ENCODE measurements at regions not wholly inside any gene's neighbourhood (a gene's known extent, or its start where the extent isn't known, plus 50 kb on each side); places are given as distances from the start of the nearest gene placed in this dataset.

DNA sequence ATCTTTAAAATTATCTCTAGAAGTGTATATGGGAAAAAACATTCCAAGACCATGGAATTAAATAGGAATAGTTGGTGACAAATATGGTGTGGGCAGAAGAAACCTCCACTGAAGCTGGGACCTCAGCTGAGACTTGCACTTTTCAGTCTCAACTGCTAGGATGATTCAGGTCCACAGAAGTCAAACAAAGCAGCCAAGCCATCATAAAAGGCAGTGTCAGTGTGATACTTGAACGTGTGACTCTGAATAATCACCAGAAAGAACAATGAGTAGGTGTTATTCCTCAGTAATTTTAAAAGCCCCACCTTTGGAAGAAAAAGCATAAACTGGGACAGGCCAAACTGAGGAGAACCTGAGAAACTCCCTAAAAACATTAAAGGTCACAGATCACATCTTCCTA lies 90.7 kb downstream of the ZNF281 start:
- DNase-seq (ENCODE audit: low read depth in 2 of 2, low spot score in 1 of 2), result no peak

DNA sequence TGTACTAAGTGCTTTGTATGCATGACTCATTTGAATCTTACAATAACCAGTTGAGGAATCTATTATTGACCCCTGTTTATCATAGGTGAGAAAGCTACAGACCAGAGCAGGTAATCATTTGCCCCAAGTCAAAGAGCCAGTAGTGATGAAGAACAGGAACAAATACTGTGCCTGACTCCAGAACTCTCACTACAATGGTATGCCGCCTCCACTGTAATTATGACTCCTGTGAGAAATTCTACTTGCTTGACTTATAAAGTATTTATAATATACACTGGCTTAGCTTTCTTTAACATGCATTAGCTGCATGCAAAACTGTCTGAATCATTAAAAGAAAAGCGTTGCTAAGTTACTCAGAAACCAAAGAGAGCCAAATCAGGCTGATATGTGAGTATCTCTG lies 92.6 kb downstream of the ZNF281 start:
- no peak for DNase-seq (ENCODE audit: low read depth in 2 of 2, low spot score in 1 of 2)

DNA sequence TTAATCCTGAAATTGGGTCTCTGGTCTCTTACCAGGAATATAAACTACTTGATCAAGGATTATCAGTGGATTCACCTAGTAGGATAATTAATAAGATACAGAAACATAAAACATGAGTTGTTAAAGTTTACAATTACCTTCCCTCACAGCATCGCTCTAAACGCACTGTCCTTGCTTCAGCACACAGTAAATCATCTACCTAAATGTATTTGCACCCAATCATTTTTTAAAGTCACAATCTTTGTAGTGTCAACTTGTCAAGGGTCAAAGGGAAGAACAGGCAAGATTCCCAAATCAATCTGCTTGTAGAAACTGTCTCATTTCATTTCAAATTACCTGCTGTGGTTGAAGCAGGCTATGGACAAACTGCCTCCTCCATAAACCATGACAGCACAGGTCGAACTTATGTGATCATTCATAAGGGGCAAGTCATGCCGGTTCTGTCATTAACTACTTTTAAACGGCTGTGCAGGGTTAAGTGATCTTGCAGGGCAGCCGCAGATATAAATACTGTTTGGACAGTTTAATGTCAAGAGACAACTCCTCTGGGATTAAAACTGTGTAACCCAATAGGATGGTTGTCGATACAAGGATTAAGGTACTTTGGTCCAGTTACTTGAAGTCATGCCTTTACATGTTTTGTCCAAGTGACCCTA lies 93.6 kb downstream of the ZNF281 start:
- DNase-seq (ENCODE audit: low read depth in 2 of 2, low spot score in 1 of 2), result no peak

DNA sequence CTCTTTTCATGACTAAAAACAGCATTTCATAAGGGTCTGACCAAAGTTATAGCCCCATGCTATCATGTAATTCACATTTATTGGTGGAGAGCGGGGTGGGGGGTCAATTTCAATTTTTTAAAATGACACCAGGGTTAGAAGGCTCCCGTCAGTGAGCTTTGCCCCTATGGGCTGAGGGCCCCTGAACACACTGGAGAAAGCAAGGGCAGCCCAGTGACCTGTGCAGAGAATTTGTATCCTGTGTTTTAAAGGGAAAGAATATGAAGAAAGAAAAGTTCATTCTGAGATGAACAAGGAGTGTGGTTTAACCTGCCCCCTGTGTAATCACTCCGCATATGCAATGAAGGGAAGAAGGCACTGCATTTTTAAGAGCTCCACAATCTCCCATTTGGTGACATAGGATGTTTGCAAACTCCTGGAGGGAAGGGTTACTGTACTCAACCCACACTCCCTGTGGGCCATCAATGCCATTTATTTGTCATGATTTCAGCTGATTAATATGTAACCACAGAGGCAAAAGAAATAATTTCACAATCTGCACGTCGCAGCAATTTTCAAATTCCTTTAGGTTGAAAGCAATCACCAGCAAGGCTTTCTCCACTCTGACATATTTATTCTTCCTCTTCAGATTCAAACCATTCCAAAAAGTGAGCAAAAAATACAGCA lies 95.6 kb downstream of the ZNF281 start:
- DNase-seq (ENCODE audit: low read depth in 2 of 2, low spot score in 1 of 2), result no peak

DNA sequence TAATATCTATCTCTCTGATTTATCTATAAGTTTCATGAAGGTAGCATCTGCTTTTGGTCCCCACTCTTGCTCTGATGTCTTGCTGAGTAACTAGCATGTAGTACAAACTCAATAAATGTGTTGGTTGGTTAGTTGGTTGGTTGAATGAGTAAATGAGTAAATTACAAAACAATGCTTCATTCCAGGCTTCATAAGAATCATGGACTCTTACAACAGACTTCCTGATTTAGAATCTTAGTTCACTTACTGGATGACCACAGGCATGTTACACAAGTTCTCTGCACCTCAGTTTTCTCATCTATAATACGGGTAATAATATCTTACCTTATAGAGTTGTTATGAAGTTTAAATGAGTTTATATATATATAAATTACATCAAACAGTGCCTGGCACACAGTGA lies 98.6 kb downstream of the ZNF281 start:
- no peak for DNase-seq (ENCODE audit: low read depth in 2 of 2, low spot score in 1 of 2)

DNA sequence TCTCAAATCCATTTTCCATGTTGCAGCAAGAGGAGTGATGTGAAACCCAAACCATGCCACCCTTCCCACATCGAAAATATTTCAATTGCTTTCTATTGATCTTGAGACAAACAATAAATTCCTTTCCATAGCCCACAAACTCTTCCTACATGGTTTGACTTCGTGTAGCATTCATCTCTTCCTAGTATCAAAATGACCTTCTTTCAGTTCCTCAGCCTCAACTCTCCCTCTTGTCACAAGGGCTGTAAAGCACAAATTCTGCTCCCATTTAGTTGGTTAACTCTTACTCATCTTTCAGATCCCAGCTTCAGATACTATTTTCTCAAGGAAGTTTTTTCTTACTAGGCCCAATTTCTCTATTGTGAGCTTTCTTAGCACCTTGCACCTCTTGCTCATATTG lies 99.0 kb downstream of the ZNF281 start:
- DNase-seq (ENCODE audit: low read depth in 2 of 2, low spot score in 1 of 2), result no peak

DNA sequence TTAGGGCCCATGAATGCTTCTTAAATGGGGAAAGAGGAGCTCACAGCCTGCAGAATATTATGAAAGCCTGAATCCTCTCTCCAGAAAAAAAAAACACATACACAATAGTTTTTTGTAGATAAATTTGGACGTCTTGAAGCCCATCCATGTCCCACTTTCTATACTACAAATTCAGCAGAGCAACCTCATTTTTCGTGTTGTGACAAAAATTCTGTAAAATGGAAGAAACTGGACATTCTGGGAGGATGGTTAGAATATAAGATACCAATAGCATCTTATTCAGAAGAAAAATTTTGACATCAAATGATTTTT lies 102.1 kb downstream of the ZNF281 start:
- no peak for DNase-seq (ENCODE audit: low read depth in 2 of 2, low spot score in 1 of 2)

DNA sequence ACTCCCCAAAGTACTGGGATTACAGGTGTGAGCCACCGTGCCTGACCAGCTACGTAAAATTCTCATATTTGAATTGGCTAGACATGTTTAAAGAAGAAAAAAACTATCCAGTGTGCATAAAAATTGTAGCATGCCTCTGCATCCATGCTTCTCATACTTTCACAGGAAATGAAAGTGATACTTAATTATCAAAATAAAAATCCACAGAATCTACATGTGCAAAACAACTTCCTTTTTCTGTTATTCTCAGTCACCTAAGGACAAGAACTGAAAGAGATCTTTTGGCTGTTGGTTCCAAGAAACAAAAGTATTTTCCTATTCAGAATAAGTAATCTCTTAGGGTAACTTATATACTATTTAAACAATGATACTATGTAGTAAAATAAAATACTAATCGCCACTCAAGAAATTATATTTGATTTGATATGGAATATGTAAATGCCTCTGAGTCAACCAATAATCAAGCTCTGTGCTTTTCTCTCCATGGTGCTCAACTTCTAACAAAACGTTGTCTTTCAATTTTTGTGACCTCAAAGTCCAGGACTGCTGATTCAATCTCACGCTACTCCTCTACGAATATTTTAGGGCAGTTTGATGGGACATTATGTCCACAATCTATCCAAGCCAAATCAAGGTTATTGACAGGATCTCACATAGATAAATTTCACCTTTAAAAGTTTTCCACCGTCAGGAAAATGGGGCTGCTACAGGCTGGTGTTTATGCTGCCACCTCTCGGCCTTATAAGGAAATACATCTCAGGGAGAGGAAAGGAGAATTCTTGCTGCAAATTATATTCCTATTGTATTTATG lies 102.7 kb downstream of the ZNF281 start:
- no peak for DNase-seq (ENCODE audit: low read depth in 2 of 2, low spot score in 1 of 2)

DNA sequence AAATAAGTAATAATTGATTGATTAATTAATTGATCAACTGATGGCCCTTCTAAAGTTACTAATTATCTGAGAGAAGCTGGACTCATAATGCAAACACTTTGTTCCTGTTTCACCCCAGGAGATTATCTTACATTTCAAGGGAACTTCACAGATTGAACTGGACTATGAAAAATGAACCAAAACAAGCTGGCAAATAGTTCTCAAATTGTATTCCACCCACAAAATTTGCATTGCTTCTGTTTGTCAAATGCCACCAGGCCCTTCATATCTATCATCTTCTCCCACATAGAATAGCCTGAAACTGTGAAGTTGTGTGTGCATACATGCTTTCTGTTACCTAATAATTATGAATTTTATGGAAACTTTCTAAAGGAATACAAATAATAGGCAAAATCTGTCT lies 104.0 kb downstream of the ZNF281 start:
- DNase-seq (ENCODE audit: low read depth in 2 of 2, low spot score in 1 of 2), result no peak

DNA sequence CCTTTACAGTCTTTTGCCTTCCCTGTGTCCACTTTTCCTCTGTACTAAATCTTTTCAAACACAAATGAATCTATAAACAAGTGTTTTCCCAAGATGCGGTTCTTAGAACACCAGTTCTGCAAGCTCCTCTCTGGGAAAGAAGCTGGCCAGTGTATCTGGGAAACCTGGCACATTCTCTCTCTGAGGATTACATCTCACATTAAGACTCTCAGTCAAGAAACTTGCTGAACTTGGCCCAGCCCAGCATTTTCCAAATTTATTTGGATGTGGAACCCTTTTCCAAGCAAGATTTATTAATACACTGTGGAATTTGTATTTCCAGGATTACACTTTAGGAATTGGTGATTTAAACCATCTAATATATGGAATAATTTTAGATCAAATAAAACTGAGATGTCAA lies 105.7 kb downstream of the ZNF281 start:
- DNase-seq (ENCODE audit: low read depth in 2 of 2, low spot score in 1 of 2), result no peak

DNA sequence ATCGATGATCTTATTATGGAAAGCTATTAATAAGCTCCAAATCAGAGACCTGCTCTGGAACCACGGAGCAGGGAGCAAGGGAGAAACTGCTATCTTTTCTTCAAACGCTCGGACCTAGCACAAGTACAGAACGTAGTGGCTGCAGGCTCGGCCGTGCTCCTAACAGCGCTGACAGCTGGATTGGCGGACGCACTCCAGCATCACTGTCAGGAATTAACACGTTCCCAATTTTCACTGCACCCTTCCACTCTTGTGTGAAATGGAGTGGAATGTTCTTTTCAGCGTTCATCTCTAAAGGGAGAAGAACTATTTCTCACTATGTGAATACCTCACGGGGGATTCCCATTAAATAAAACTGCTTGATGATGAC lies 106.9 kb downstream of the ZNF281 start:
- no peak for DNase-seq (ENCODE audit: low read depth in 2 of 2, low spot score in 1 of 2)

DNA sequence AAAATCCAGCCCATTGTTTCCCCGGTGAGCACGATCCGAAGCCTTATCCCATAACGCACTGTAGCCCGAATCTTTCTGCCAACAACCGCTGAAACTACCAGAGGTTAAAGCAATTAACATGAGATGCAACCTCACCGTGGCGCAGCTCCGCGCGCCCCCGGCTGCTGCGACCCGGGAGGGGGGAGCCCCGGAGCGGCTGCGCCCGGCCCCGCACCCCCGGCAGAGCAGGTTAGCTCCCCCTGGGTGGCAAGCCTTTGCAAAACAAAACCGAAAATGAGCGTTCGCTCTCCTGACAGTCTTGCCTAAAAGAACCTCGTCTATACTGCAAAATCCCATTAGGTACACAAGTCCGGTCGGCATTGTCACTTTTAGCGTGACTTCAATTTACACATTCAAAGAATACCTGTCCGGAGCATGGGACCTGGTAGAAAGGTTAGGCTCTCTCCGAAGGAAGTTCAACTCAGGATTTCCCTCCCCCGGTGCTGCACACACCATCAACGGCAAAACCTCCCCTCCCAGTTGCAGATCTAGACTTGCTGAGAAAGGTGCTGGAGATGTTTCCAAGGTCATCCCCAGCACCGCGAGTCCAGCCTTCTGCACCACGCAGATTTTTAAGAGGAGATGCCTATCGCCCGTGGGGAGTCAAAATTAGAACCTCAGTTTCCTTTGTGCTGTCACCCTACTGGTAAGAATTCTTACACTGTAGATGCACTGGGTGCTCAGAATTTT lies 107.5 kb downstream of the ZNF281 start:
- peak; percentile 24 to 29 for DNase-seq (ENCODE audit: low read depth in 2 of 2, low spot score in 1 of 2)

DNA sequence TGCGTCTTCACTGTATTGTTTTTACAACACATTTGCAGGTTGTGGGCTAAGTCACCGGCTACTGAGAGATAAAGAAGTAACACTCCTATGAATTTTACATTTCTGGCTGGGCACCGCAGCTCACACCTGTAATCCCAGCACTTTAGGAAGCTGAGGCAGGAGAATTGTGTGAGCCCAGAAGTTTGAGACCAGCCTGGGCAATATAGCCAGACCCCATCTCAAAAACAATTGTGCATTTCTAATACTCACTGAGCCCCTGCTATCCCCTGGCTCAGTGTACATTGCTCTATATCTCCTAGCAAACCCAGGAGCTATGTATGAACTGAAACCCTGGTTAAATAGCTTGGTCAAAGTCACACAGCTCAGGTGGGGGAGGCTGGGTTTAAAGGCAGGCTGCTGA lies 108.7 kb downstream of the ZNF281 start:
- DNase-seq (ENCODE audit: low read depth in 2 of 2, low spot score in 1 of 2), result no peak

DNA sequence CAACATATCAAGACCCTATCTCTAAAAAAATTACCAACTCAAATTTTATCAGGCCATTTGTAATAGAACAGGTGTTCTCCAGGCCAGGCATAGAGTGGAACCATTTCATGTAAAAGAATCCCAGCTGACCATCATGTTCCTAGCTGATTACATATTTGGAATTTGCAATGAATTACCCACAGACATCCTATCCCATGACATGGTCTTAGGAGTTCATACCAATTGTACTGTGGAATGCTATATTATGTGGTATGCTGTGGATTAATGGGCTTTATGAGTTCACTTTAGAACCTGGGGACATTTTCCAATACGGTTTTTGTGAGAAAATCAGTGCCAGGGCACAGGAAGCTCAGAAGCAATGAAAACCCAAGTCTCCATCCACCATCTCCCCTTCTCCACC lies 110.3 kb downstream of the ZNF281 start:
- no peak for DNase-seq (ENCODE audit: low read depth in 2 of 2, low spot score in 1 of 2)

DNA sequence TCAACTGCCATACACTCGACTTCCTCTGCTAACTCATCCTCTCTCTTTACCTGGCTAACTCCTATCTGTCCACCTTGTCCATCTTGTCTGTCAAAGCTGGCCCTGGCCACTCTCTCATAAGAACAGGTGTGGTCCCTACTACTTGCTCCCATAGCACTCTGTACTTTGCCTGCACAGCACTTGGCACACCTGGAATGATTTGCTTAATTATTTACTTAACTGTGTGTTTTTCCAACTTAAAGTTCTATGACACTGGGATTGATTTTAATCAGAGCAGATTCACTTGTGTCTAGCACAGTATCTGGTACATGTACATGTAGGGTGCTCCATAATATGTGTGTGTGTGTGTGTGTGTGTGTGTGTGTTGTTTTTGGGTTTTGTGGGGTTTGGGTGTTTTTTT lies 111.6 kb downstream of the ZNF281 start:
- DNase-seq (ENCODE audit: low read depth in 2 of 2, low spot score in 1 of 2), result no peak

DNA sequence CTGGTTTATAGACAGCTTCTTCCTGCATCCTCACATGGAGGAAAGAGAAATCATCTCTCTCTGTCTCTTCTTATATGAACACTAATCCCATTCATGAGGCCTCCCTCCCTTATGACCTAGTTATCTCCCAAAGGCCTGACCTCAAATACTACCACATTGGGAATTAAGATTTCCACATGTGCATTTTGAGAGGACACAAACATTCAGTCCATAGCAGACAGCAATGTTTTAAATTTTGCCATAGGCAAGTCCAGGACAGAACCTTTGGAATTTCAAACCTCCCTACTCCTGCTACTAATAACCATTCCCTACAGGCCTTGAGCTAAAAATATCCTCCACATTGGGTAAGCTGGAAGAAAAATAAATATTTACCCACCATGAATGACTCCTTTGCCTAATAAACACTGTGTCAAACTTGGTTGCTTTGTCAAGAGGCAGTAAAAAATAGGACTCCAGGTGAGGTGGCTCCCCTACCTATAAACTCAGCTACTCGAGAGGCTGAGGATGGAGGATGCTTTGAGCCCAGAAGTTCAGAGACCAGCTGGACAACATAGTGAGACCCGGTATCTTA lies 113.7 kb downstream of the ZNF281 start:
- no peak for DNase-seq (ENCODE audit: low read depth in 2 of 2, low spot score in 1 of 2)

DNA sequence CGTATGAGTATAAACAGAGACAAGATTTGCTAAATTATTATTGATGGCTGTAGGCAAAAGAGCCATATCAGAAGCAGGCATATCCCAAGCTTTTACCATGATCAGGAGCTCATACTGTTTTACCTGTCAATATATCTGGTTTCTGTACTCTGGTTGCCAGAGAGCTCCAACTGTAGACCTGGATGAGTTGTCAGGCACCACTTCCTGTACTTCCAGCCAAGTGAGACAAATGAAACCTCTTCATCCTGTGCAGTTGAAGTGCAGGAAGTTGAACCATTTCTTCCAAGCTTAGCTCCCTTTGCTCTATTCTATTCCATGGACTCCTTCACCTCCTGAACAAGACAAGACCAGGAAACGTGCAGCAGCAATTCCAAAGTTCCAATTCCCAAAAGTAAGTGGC lies 115.6 kb downstream of the ZNF281 start:
- DNase-seq (ENCODE audit: low read depth in 2 of 2, low spot score in 1 of 2), result no peak

DNA sequence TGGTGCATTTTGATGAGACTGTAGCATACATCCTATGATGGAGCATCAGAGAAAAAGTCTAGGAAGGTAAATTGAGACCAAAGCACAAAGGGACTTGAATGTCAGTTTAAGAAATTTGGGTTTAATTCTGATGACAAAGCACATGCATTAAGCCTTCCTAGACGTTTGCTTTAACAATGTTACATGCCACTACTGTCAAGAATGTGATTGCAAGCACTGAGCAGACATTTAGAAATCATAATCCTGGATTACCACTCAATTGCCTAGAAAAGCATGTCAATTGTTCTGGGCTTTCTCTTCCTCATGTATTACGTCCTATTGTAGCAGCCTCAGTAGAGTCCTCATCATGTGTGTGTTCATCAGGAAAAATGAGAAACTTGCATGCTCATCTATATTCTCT lies 117.1 kb downstream of the ZNF281 start:
- DNase-seq (ENCODE audit: low read depth in 2 of 2, low spot score in 1 of 2), result no peak

DNA sequence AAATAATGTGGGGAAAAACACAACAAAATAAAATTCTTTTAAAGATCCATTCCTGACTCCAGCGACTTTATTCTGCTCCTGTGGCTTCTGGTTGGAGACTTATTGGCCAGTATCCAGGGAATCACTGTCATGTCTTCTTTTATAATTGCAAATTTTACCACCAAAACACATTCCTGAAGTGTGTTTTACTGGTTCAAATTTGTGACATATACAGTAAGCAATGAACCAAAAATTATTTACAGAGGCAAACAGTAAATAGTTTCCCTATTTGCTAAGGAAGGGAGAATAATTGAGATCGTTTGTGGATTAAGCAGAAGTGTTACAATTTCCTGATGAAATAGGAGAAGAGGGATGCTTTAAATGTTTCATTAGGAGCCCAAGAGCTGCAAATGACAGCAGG lies 118.7 kb downstream of the ZNF281 start:
- DNase-seq (ENCODE audit: low read depth in 2 of 2, low spot score in 1 of 2), result no peak

DNA sequence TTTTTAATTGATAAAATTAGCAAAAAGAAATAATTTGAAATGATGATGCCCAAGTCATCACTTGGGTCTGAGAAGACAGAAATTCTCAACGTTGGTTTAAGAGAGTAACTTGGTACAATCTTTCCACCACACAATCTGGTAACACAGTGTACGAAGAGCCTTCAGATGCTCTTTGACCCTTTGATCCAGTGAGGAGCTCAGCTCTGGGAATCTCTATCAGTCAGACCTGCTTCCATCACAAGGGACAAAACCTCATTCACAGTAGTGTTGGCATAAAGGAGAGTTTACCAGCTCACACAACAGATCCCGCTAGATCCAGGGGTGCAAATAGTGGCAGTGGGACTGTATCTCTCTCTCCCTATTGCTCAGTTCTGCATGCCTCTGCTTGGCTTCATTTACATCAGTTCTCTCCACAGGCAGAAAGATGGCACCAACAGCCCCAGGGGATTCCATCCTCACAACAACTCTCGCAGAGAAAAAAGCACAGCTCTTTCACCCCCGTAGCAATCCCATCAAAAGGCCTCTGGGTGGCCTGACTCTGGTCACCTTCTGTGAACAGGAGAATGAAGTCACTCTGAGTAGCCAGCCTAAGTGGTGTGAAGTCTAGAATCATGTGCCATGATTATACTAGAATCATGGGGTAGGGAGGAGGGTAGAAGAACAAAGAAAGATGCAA lies 119.7 kb downstream of the ZNF281 start:
- no peak for DNase-seq (ENCODE audit: low read depth in 2 of 2, low spot score in 1 of 2)

DNA sequence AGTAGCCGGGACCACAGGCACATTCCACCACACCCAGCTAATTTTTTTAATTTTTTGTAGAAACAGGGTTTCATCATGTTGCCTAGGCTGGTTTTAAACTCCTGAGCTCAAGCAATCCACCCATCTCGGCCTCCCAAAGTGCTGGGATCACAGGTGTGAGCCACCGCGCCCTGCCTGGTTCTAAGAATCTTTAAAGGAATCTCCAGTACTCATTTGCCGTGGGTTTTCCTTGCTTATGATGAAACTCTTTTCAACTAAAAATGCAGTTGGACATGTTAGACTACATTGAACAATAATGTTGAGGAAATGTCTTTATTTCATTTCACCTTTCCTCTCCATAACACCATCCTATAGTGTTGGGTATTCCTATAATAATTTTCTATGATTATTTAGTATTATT lies 121.6 kb downstream of the ZNF281 start:
- DNase-seq (ENCODE audit: low read depth in 2 of 2, low spot score in 1 of 2), result no peak

All from stimulated activated CD8-positive, alpha-beta memory T cell treated with anti-CD3 and anti-CD28 coated beads, Interleukin-4, amount 100 ng/mL, for 1 hour (primary cell).